ENCODE measurements at regions not wholly inside any gene's neighbourhood (a gene's known extent, or its start where the extent isn't known, plus 50 kb on each side); places are given as distances from the start of the nearest gene placed in this dataset.
"Not testable (repeated sequence)": the region's sequence is repeated elsewhere in the genome, so short reads cannot be mapped to it uniquely, and the experiment has no call there.

DNA sequence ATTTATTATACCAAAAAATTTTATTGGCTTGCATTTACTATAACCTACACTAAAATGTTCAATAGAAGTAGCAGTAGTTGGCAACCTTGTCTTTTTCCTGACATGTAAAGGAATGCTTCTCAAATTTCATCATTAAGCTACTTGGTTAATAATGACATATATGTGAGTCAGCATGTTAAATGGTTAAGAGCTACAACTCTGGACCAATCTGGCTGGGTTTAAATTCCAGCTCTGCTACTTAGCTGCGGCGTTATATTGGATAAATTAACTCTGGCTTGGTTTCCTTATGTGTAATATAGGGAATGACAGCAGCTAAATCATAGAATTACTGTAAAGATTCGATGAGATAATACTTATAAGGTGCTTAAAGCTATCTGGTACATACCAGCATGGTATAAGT, 53.7 kb upstream of the OTOGL start:
- DNase-seq = no peak

DNA sequence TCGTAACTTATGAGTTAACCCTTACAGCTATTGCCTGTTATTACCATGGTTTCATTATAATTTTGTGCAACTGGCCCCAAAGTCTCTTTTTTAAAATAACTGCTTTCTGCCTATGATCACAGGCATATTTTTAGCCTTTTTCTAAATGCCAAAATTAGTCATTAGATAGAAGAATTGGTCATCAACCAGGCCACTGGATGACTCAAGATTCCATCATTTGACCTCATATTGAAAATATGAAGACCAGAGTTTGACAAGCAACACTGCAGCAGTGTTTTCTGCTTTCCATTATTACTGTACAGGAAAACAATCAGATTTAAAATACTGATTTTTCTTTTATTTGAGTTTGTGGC, 54.7 kb upstream of the OTOGL start:
- DNase-seq = peak; percentile 43

DNA sequence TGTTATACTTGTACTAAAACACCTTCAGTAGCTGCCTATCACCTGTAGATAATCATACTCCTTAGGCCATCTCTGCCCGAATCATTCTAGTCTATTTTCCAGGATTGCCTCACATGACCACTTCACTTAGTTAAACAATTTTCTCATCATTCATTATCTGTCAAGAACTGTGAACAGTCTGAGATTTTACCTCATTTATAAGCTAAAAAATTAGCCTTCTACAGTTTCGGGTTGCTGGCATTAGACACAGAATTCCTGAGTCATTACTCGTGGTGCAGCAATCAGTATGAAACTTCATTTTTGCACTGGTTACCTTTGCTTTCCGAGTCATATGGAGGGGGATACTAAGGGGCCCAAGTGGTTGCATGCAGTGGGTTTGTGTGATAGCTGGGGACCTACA, 57.6 kb upstream of the OTOGL start:
- DNase-seq = no peak

DNA sequence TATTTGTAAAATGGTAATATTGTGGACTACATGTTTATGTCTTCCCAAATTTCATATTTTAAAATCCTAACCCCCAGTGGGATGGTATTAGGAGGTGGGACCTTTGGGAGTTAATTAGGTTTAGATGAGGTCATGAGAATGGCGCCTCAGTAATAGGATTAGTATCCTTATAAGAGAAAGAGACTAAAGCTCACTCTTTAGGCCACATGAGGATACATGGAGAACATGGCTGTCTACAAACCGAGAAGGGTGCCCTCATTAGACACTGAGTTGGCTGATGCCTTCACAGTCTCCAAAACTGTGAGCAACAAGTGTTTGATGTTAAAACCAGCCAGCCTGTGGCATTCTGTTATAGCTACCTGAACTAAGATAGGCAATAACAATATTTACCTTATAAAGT, 58.3 kb upstream of the OTOGL start:
- no peak for DNase-seq

DNA sequence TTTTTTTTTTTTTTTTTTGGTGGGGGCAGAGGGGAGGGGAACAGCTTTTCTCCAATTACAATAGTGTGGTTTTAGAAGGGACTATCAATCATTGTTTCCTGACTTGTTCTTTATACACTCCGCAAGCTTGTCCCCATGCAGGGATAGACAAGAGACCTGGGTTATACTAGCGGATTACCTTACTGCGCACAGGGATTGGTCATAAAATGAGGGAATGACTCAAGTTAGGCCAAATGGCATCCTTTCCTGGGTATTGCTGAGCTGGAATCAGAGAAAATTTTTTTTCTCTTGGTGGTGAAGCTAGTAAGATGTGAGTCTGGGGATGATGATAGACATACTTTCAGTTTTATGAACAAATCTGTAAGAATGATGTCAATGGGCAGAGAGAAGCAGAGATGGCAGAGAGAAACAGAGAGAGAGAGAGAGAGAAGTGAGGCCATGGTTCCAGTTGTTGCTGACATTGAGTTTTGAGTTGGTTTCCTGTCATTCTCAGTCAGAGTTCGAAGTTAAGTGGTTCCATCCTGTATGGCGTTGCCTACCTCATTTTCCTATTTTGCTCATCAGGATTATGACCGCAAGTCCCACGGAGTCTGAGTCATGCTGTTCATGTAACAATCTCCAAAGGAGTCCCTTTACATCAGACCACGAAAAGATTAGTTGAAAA, 59.1 kb upstream of the OTOGL start:
- no peak for DNase-seq

DNA sequence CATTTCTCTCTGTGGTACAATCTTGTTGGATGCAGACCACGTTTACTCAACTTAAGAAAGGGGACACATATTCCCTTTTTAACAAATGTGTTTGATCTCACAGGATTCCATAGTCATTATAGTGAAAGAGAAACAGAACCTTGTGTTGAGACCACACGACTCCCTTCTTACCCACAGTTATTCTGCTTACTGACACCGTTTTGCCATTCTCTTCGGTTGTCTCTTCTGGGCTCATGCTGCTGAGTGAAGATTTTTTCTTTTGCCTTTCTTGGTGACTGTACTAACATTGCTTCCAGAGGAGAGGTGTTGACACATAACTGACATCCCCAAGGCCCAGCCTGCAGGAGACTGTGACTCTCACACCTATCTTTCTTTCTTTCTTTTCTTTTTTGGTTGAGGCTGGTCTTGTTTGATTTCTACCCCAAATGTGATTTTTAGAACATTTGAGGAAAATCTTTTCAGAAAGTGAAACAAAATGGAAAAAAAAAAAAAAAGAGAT, 61.2 kb upstream of the OTOGL start:
- DNase-seq = no peak

DNA sequence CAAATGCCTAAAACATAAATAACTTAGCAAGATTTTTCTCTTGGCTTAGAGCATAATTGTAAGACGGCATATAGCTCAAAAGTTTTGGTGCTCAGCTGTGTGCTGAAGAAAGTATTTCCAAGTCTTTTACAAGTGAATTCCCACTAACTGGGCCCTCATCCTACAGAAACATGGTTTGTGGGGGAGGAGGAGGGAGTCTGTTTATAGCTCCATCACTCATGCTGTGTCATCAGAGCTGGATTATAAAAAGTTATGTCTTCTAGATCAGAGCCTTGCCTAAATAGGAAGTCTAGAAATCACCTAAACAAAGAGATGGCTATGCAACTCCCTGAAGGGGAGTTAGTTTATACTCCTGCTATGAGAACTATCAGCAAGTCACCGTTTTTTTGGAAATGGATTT, 65.9 kb upstream of the OTOGL start:
- no peak for DNase-seq

DNA sequence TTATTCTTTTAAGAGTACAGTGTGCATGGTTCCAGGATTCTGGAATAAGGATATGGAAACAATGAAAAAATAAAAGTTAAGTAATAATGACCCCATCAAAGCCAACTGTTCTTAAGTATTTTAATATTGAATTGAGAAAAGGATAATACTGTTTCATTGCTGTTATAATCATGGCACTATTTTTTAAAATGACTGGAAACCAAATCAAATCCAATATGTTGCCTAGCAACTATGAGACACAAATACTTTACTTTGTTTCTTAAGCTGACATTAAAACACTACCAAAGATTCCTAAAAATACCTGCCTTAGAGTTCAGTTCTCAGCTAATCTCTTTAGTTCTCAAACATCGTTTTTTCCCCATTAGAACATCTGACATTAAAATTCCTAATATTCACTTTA, 66.4 kb upstream of the OTOGL start:
- DNase-seq = no peak

DNA sequence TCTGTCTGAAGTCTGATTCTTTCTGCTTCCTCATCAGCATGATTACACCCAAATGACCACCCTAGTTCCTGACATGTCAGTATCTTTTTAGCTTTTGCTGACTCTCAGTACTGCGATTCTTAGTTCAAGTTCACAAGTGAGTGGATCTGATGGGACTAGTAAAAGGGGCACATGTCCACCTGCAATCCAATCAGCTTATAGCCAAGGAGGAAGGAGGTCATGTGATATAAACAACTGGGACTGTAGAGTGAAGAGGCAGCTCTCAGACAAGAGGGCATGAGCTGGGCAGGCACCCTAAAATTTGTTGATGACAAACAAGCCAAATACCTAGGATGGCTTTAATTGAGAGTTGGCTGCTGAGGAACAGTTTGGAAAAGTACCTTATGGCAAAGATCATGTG, 68.1 kb upstream of the OTOGL start:
- DNase-seq = no peak

DNA sequence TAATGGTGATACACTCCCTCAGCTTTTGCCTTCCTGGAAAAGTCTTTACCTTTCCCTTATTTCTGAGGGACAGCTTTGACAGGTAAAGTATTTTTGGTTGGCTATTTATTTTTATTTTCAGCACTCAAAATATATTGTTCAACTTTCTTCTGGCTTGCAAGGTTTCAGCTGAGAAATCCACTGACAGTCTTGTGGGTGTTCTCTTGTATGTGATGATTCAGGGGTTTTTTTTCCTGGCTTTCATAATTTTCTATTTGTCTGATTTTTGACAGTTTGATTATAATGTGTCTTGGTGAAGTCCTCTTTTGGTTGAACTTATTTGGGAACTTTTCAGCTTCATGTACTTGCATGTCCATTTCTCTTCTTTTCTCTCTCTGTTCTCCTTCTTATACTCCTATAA, 73.7 kb upstream of the OTOGL start:
- DNase-seq = no peak

DNA sequence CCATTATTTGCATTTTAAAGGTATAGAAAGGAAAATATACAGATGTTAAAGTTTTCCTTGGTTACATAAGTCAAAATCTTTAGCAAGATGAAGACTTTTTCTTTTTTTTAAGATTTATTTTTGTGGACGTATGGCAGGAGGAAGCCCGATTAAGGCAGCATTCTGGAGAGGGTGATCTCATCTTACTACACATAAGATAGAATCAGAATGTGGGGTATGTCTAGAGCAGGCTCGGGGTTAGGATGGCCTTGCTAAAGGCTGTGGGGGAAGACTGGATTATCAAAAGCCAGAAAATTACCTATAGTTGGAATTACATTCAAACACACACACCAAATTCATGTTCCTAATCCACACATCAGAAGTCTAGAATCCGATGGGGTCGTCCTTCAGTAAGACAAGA, 79.6 kb upstream of the OTOGL start:
- no peak for DNase-seq

DNA sequence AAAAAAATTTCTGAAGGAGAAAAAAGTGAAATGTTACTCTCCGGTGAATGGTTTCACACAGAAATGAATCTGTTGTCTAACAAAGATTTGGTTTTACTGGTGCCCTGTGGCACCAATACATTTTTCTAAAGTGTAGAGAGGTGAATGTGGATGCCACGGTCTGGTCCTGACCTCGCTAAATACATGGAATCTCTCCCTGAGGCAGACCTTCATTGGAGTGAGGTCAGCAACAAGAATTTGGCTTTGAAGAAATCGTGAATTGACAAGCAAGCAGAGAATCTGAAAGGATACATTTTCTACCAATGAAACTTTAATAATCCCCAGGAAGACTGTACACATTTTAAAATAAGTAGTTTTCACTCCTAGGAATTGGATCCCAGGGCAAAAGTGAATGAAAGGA, 81.2 kb upstream of the OTOGL start:
- DNase-seq = no peak

DNA sequence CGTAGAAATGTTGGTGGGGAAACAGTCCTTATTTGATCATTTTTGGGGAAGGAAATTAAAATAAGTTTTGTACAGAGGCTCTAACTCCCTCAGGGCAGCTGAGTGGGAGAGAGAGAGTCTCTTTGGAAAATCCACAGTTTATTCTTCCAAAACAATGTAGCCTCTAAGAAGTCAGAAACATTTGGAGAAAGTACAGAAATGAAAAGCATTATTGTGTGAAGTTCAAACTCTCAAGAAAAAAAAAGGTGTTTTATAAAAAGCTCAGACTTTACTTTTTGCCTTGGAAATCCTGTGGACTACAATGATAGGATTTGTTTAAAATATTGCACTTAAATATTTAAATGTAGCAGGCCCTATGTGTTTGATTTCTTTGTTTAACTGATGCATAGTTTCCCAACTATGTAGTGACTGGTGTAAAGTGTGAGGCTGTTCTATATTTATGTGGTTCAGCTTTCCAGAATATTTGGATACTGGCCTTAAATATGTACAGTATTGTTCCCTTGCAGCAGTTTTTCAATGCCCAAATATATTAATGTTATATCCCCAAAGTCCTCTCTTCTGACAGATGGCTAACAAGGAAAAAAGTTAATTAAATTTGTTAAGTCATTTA, 82.0 kb upstream of the OTOGL start:
- DNase-seq = no peak

DNA sequence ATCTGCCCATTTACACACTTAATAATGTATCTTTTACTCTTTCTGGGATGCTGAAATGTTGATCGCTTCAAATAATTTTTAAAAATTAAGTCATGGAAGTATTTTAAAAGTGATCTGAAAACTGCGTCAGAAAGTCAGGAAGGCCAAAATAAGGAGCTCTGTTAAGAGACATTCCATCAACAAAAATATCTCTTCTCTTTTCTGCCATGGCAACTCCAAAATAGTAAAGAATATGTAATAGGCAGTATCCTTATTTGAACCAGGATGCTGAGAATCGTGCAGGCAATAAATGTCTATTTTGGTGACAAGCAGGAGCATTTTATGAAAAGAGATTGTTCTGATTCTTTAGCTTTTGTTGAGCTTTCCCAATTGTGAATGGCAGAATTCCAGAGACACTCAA, 81.8 kb upstream of the PPP1R12A start:
- no peak for DNase-seq

DNA sequence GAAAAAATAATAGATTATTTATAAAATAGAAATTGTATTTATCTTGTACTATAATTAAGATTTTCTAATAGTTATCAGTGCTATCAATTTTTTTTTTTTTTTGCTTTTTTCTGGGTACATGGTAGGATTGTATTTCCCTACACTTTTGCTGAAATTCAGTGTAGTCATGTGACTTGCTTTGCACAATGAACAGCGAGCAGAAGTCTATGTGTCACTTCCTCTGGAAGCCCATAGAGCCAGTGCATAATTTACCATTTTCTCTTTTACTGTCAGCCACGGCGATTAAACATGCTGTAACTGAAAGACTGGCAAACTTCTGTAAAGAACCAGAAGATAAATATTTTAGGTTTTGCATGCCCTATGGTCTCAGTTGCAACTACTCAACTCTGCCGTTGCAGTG, 80.8 kb upstream of the PPP1R12A start:
- no peak for DNase-seq

DNA sequence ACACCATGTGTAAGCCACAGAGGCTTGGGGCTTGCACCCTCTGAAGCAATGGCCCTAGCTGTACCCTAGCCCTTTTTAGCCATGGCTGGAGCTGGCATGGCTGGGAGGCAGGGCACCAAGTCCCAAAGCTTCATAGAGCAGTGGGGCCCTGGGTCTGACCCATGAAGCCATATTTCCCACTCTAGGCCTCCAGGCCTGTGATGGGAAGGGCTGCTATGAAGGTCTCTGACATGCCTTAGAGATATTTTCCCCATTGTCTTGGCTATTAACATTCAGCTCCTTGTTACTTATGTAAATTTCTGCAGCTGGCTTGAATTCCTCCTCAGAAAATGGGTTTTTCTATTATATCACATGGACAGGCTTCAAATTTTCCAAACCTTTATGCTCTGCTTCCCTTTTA, 68.8 kb upstream of the PPP1R12A start:
- DNase-seq = not testable (repeated sequence)

DNA sequence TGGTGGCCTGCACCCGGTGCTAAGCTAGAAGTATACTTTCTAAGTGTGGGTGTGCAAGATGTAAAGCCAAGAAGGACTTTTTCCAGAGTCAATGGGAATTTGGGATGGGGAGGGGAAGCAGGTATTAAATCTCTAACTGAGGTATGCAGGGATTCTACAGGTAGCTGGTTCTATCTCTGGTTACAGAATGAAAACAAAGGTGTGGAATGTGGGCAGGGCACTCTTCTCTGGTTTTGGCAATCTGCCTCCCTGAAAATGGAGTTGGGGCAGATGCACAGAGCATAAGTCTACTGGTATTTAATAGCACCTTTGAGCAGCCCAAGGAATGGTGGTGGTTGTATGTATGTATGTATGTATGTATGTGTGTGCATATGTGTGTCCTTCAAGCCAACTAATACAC, 66.7 kb upstream of the PPP1R12A start:
- DNase-seq = no peak

DNA sequence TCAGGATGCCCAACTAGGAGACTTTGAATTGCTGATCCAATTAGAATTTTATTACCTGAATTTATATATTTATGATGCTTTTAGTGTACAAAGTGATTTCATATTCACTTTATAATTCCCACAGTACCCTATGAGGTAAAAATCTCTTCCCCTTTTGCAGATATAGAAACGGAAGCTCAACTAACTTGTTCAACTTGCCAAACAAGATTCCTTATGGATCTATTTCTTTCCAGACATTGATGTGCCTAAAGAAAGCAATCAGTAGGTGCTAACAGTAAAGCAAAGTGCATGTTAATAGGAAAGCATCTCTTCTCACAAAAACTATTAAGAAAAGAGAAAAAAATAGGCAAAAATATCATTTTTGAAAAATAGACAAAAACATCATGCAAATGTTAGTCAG, 65.9 kb upstream of the PPP1R12A start:
- DNase-seq = no peak

DNA sequence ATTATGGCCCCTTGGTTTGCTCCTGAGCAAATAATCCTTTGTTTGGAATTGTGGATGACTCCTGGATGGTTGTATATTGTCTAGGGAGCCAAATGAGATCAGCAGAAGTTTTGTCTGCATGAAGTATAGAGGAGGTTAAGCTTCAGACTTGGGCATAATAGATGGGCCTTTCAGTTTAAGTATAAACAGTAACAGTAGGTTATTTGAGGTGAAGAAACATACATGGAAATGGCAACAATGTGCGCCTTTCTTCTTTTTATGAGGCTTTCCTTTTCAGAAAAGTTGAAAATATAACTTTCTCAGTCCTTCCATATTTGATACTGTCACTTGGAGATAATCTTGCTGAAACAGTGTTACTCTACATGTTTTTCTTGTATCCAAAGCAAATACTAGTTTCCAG, 63.7 kb upstream of the PPP1R12A start:
- DNase-seq = no peak

DNA sequence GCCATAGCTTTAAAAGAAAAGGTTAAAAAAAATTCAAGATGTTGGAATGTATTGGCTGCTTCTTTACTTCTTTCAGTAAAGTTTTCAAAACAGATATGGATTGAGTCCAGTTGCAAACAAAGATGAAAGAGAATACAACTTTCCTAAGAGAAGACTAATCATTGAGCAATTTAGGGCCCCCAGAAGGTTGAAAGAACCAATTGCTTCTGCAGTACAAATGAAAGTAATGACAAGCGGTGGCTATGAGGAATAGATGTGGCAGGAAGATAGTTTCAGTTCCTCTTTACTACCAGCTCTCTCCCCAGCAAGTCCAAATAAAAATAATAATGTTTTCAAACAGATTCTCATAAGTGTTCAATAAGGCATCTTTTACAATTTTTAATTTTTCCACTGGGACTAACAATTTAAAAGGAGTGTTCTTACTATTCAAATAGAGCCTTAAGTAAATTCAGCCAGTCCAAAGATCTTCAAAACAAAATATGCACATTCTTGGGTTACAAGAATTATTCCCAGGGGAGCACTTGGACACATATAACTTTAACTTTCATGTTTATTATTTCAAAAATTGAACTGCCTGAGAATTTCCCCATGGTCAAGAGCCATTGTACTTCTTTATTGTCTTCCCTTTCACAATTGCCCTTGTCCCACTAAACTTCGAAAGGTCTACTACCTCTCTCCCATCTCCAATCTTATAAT, 62.3 kb upstream of the PPP1R12A start:
- DNase-seq = no peak

DNA sequence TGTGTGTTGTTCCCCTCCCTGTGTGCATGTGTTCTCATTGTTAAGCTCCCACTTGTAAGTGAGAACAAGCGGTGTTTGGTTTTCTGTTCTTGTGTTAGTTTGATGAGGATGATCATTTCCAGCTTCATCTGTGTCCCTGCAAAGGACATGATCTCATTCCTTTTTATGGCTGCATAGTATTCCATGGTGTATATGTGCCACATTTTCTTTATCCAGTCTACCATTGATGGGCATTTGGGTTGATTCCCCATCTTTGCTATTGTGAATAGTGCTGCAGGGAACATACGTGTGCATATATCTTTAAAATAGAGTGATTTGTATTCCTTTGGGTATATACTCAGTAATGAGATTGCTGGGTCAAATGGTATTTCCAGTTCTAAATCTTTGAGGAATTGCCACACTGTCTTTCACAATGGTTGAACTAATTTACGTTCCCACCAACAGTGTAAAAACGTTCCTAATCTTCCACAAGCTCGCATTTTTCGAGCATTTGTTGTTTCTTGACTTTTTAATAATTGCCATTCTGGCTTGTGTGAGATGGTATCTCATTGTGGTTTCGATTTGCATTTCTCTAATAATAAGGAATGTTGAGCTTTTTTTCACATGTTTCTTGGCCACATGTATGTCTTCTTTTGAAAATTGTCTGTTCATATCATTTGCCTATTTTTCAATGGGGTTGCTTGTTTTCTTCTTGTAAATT, 60.6 kb upstream of the PPP1R12A start:
- not testable (repeated sequence) for DNase-seq

DNA sequence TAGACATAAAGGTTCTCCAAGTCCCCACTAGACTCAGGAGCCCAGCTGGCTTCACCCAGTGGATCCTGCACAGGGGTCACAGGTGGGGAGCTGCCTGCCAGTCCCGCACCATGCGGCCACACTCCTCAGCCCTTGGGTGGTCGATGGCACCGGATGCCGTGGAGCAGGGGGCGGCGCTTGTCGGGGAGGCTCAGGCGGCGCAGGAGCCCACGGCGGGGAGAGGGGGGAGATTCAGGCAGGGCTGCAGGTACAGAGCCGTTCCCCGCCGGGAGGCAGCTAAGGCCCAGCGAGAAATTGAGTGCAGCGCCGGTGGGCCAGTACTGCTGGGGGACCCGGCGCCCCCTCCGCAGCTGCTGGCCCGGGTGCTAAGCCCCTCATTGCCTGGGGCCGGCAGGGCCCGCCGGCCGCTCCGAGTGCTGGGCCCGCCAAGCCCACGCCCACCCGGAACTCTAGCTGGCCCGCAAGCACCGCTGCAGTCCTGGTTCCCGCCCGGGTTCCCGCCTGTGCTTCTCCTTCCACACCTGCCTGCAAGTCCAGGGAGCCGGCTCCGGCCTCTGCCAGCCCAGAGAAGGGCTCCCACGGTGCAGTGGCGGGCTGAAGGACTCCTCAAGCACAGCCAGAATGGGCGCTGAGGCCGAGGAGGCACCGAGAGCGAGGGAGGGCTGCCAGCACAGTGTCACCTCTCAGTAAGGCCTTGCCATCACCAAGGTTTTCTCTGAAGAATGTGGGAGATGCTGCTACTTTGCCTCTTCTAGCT, 58.4 kb upstream of the PPP1R12A start:
- no peak for DNase-seq

DNA sequence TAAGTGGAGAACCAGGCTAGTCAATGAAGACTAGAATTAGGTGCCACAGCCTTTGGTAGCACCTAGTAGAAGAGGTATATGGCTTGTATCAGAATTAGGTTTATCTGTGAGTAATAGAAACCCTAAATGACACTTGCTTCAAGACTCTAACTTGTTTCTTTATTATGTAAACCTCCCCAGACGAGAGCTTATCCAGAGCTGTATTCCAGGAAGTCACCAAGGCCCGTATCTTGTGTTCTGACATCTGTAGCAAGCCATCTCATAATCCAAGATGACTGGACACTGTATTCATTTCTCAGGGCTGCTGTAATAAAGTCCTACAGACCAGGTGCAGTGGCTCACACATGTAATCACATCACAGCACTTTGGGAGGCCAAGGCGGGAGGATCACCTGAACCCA, 56.7 kb upstream of the PPP1R12A start:
- DNase-seq = no peak

Data from dermis blood vessel endothelial cell (primary cell).